ENCODE measurements at regions not wholly inside any gene's neighbourhood (a gene's known extent, or its start where the extent isn't known, plus 50 kb on each side); places are given as distances from the start of the nearest gene placed in this dataset.
"Not testable (repeated sequence)": the region's sequence is repeated elsewhere in the genome, so short reads cannot be mapped to it uniquely, and the experiment has no call there.

DNA sequence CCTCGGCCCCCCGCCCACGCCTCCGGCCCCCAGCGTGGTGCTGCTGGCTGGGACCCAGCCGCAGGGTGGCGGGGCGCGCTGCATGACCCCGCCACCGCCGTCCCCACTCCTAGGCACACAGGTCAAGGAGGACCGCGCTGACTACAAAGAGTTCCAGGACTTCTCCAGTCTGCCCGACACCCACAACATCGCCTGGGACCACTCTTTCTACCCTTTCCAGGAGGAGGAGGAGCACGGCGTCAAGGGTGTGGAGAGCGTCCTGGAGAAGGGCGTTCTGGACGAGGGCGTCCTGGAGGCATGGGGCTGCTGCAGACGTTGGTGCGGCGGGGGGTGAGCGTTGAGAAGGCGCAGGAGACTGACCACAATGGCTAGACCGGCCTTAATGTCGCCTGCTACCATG is 101.7 kb upstream of the OR4C13 start:
- H3K27me3 ChIP-seq (ENCODE audit: control insufficient read depth in 1 of 2, insufficient read depth in 1 of 2, low read length in 2 of 2); H2BK5ac ChIP-seq (ENCODE audit: low read depth, low read length, poor library complexity, severe bottlenecking); H3K14ac ChIP-seq (ENCODE audit: low read length in 2 of 2); H3K9me3 ChIP-seq (ENCODE audit: control insufficient read depth, low read length); H3K23ac ChIP-seq (ENCODE audit: low read length in 2 of 2); H3K4me1 ChIP-seq (ENCODE audit: control insufficient read depth, insufficient read depth, low read depth, low read length); H3K36me3 ChIP-seq (ENCODE audit: control insufficient read depth in 1 of 2, insufficient read depth in 2 of 2, low read depth in 1 of 2, low read length in 2 of 2); H3K4ac ChIP-seq (ENCODE audit: low read depth in 1 of 2, low read length in 2 of 2); H2BK120ac ChIP-seq (ENCODE audit: low read depth, low read length); H3K18ac ChIP-seq (ENCODE audit: low read depth in 1 of 2, low read length in 2 of 2); H2AFZ ChIP-seq (ENCODE audit: low read depth, low read length); H3K4me3 ChIP-seq (ENCODE audit: insufficient read depth in 1 of 2, low read depth in 1 of 2, low read length in 2 of 2); H2BK15ac ChIP-seq (ENCODE audit: low read depth, poor library complexity, severe bottlenecking); H2BK12ac ChIP-seq (ENCODE audit: low read length in 2 of 2); H3K9ac ChIP-seq (ENCODE audit: low read length); H2AK5ac ChIP-seq (ENCODE audit: low read length, severe bottlenecking); H4K91ac ChIP-seq (ENCODE audit: low read length); H3K4me2 ChIP-seq (ENCODE audit: low read length, poor library complexity, severe bottlenecking); H3K79me1 ChIP-seq (replicated peaks; ENCODE audit: low read length, poor library complexity, severe bottlenecking); H4K8ac ChIP-seq (ENCODE audit: low read length); H3K27ac ChIP-seq (ENCODE audit: low read length, poor library complexity, severe bottlenecking); DNase-seq: not testable (repeated sequence)
- 86% methylated on average over 28 of the region's 29 CpGs for WGBS

DNA sequence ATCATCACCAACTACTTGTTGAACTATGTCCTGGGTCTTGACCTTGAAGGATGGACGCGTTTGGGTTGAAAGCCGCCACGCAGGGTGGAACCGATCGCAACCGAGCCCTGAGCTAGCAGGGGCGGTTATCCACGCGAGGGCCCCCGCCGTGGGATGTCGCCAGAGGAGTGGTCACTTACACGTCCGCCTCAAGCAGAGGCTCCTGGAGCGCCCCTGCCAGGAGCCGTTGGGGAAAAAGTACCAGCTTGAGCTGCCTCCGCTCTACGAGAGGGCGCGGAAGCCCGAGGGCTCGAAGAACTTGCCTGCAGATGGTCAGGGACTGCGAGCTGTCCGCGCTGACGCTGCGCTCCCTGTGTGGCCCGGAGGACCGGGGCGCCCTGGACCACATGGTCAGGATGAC is 100.7 kb upstream of the OR4C13 start:
- WGBS = 96% methylated on average over 31 of the region's 31 CpGs
- H3K36me3 ChIP-seq (ENCODE audit: control insufficient read depth in 1 of 2, insufficient read depth in 2 of 2, low read depth in 1 of 2, low read length in 2 of 2) = no peaks in the 10 kb centered on the region

DNA sequence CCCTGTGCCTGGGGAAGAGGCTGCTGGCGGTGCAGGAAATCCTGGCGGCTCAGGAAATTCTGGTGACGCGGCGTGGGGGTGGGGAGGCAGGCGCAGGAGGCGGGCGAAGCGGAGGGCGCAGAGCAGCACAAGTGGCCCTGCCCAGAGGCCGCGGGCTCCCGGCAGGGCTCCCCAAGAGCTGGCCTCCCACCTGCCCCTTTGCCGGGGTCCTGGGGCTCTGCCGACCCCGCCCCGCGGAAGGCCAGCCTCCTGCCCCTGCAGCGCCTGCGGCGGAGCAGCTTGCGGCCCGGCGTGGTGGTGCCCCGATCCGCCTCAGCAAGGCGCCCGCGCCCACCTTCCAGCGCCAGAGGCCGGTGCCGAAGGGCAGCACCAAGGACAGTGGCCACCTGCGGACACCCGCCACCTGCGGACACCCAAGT is 100.2 kb upstream of the OR4C13 start:
- H3K27me3 ChIP-seq (ENCODE audit: control insufficient read depth in 1 of 2, insufficient read depth in 1 of 2, low read length in 2 of 2) = no peaks in the 10 kb centered on the region
- H2AK5ac ChIP-seq (ENCODE audit: low read length, severe bottlenecking) = no peak overlapping the region
- H2BK5ac ChIP-seq (ENCODE audit: low read depth, low read length, poor library complexity, severe bottlenecking) = no peak overlapping the region
- no peak overlapping the region for H3K14ac ChIP-seq (ENCODE audit: low read length in 2 of 2)
- H2AFZ ChIP-seq (ENCODE audit: low read depth, low read length) = no peak overlapping the region
- no peak overlapping the region for H3K9ac ChIP-seq (ENCODE audit: low read length)
- H2BK12ac ChIP-seq (ENCODE audit: low read length in 2 of 2) = no peak overlapping the region
- H3K36me3 ChIP-seq (ENCODE audit: control insufficient read depth in 1 of 2, insufficient read depth in 2 of 2, low read depth in 1 of 2, low read length in 2 of 2) = no peaks in the 10 kb centered on the region
- no peak overlapping the region for H4K91ac ChIP-seq (ENCODE audit: low read length)
- no peak overlapping the region for H3K4ac ChIP-seq (ENCODE audit: low read depth in 1 of 2, low read length in 2 of 2)
- no peak overlapping the region for H3K4me2 ChIP-seq (ENCODE audit: low read length, poor library complexity, severe bottlenecking)
- 95% methylated on average over 35 of the region's 35 CpGs for WGBS
- no peak overlapping the region for H2BK15ac ChIP-seq (ENCODE audit: low read depth, poor library complexity, severe bottlenecking)
- no peaks in the 10 kb centered on the region for H3K79me1 ChIP-seq (replicated peaks; ENCODE audit: low read length, poor library complexity, severe bottlenecking)
- no peaks in the 10 kb centered on the region for H3K4me1 ChIP-seq (ENCODE audit: control insufficient read depth, insufficient read depth, low read depth, low read length)
- H3K23ac ChIP-seq (ENCODE audit: low read length in 2 of 2) = no peak overlapping the region
- no peak overlapping the region for H2BK120ac ChIP-seq (ENCODE audit: low read depth, low read length)
- H3K18ac ChIP-seq (ENCODE audit: low read depth in 1 of 2, low read length in 2 of 2) = no peak overlapping the region
- H3K9me3 ChIP-seq (ENCODE audit: control insufficient read depth, low read length) = no peaks in the 10 kb centered on the region
- H3K4me3 ChIP-seq (ENCODE audit: insufficient read depth in 1 of 2, low read depth in 1 of 2, low read length in 2 of 2) = no peak overlapping the region
- no peak overlapping the region for H4K8ac ChIP-seq (ENCODE audit: low read length)
- no peak for DNase-seq
- H3K27ac ChIP-seq (ENCODE audit: low read length, poor library complexity, severe bottlenecking) = no peak overlapping the region

More for the DNA sequence above, 100.7 kb upstream of the OR4C13 start:
- Histone ChIP-seq H2BK120ac (ENCODE audit: low read depth, low read length) (no peak overlapping the region), H2BK12ac (ENCODE audit: low read length in 2 of 2) (no peak overlapping the region), H2BK5ac (ENCODE audit: low read depth, low read length, poor library complexity, severe bottlenecking) (no peak overlapping the region), H4K91ac (ENCODE audit: low read length) (no peak overlapping the region), H4K8ac (ENCODE audit: low read length) (no peak overlapping the region), H3K4me2 (ENCODE audit: low read length, poor library complexity, severe bottlenecking) (no peak overlapping the region), H3K27ac (ENCODE audit: low read length, poor library complexity, severe bottlenecking) (no peak overlapping the region), H3K4ac (ENCODE audit: low read depth in 1 of 2, low read length in 2 of 2) (no peak overlapping the region), H3K4me3 (ENCODE audit: insufficient read depth in 1 of 2, low read depth in 1 of 2, low read length in 2 of 2) (no peak overlapping the region), H3K79me1 (replicated peaks; ENCODE audit: low read length, poor library complexity, severe bottlenecking) (no peaks in the 10 kb centered on the region), H3K23ac (ENCODE audit: low read length in 2 of 2) (no peak overlapping the region), H3K9ac (ENCODE audit: low read length) (no peak overlapping the region), H2AFZ (ENCODE audit: low read depth, low read length) (no peak overlapping the region), H3K27me3 (ENCODE audit: control insufficient read depth in 1 of 2, insufficient read depth in 1 of 2, low read length in 2 of 2) (no peaks in the 10 kb centered on the region), H3K4me1 (ENCODE audit: control insufficient read depth, insufficient read depth, low read depth, low read length) (no peaks in the 10 kb centered on the region), H2AK5ac (ENCODE audit: low read length, severe bottlenecking) (no peak overlapping the region), H3K18ac (ENCODE audit: low read depth in 1 of 2, low read length in 2 of 2) (no peak overlapping the region), H3K14ac (ENCODE audit: low read length in 2 of 2) (no peak overlapping the region), H2BK15ac (ENCODE audit: low read depth, poor library complexity, severe bottlenecking) (no peak overlapping the region), H3K9me3 (ENCODE audit: control insufficient read depth, low read length) (no peaks in the 10 kb centered on the region)
- no peak for DNase-seq

DNA sequence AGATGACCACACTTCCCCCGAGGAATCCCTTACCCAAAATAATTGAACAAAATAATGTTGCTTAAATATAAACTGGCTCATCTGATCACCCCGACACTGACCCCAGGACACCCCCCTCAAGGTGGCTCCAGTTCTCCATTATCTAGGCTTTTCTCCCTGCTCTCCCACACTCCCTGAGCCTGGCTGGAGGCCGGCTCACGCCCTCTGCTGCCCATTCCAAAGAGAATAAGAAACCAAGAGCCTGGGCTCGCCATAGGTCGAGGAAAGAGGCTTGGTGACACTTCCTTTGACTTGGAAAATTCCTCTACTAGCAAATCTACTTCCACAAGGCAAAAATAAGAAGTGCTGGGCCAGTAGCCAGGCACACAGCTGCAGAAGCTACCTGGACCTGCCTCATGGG is 63.3 kb upstream of the OR4C13 start:
- H3K4me3 ChIP-seq (ENCODE audit: insufficient read depth in 1 of 2, low read depth in 1 of 2, low read length in 2 of 2); H3K27me3 ChIP-seq (ENCODE audit: control insufficient read depth in 1 of 2, insufficient read depth in 1 of 2, low read length in 2 of 2); H2BK120ac ChIP-seq (ENCODE audit: low read depth, low read length); H3K18ac ChIP-seq (ENCODE audit: low read depth in 1 of 2, low read length in 2 of 2); DNase-seq; H3K27ac ChIP-seq (ENCODE audit: low read length, poor library complexity, severe bottlenecking); H4K8ac ChIP-seq (ENCODE audit: low read length); H3K4ac ChIP-seq (ENCODE audit: low read depth in 1 of 2, low read length in 2 of 2); H4K91ac ChIP-seq (ENCODE audit: low read length); H3K9me3 ChIP-seq (ENCODE audit: control insufficient read depth, low read length); H2AFZ ChIP-seq (ENCODE audit: low read depth, low read length); H3K4me1 ChIP-seq (ENCODE audit: control insufficient read depth, insufficient read depth, low read depth, low read length); H3K14ac ChIP-seq (ENCODE audit: low read length in 2 of 2); H2BK15ac ChIP-seq (ENCODE audit: low read depth, poor library complexity, severe bottlenecking); H2BK5ac ChIP-seq (ENCODE audit: low read depth, low read length, poor library complexity, severe bottlenecking); H3K23ac ChIP-seq (ENCODE audit: low read length in 2 of 2); H3K36me3 ChIP-seq (ENCODE audit: control insufficient read depth in 1 of 2, insufficient read depth in 2 of 2, low read depth in 1 of 2, low read length in 2 of 2); H3K4me2 ChIP-seq (ENCODE audit: low read length, poor library complexity, severe bottlenecking); H2AK5ac ChIP-seq (ENCODE audit: low read length, severe bottlenecking); H3K79me1 ChIP-seq (replicated peaks; ENCODE audit: low read length, poor library complexity, severe bottlenecking); H3K9ac ChIP-seq (ENCODE audit: low read length); H2BK12ac ChIP-seq (ENCODE audit: low read length in 2 of 2): not testable (repeated sequence)
- WGBS = 54% methylated on average over 6 of the region's 6 CpGs

Data from mesenchymal stem cell (in vitro differentiated cells and primary cell).